C4-2B (cell line): ENCODE measurements at regions not wholly inside any gene's neighbourhood (a gene's known extent, or its start where the extent isn't known, plus 50 kb on each side); places are given as distances from the start of the nearest gene placed in this dataset.

Experiments
- H3K27ac ChIP-seq: fragments of 450-650 bp; 2 replicates; pipeline ENCODE4 v1.5.1; 2017
- CTCF ChIP-seq: fragments of 450-650 bp; conservative IDR thresholded peaks from 2 replicates; pipeline ENCODE4 v1.5.1; 2017; ENCODE audit warnings: mild to moderate bottlenecking
- ZFX ChIP-seq: fragments of 450-650 bp; IDR thresholded peaks from 2 replicates; pipeline ENCODE4 v1.6.1; 2017

GRCh38 chr1:199780948-199781670 lies 246.4 kb upstream of the NR5A2 start:
- no peak overlapping the region for H3K27ac ChIP-seq
- TF ChIP-seq CTCF (no peak), ZFX (no peak)

- TF ChIP-seq ZFX, result no peak
- TF ChIP-seq CTCF, result no peak
- no peak overlapping the region for H3K27ac ChIP-seq
Observed at GRCh38 chr1:199784138-199784895, 243.2 kb upstream of the NR5A2 start.

GRCh38 chr1:199786695-199787094 lies 240.8 kb upstream of the NR5A2 start:
- no peak overlapping the region for H3K27ac ChIP-seq

GRCh38 chr1:199789141-199789540 lies 238.4 kb upstream of the NR5A2 start:
- H3K27ac ChIP-seq, result no peak overlapping the region
- TF ChIP-seq CTCF, result no peak
- no peak for TF ChIP-seq ZFX

More at GRCh38 chr1:199786695-199787094, 240.8 kb upstream of the NR5A2 start:
- TF ChIP-seq CTCF, result no peak; the same call in 1 of the 2 replicates
- TF ChIP-seq ZFX, result no peak

GRCh38 chr1:199791495-199791894 lies 236.0 kb upstream of the NR5A2 start:
- TF ChIP-seq ZFX (no peak), CTCF (no peak)
- no peak overlapping the region for H3K27ac ChIP-seq

GRCh38 chr1:199792874-199793273 lies 234.6 kb upstream of the NR5A2 start:
- H3K27ac ChIP-seq, result no peak overlapping the region
- TF ChIP-seq ZFX (no peak), CTCF (no peak)
